HepG2 (cell line): ENCODE measurements at regions not wholly inside any gene's neighbourhood (a gene's known extent, or its start where the extent isn't known, plus 50 kb on each side); places are given as distances from the start of the nearest gene placed in this dataset.

Experiments used
- ATAC-seq: fragments of 200-7000 bp; cut with Tn5 transposase; 3 replicates; pipeline ENCODE4 v1.9.1; 2020; ENCODE audit warnings: mild to moderate bottlenecking, moderate library complexity
- BruUV-seq: library from RNA; stranded (reverse); fragments of 400-500 nt; replicated peaks from 2 replicates; lab custom pipeline; 2021; lab: Mats Ljungman, UMichigan
- CTCF ChIA-PET: fragments of 300-600 bp; formaldehyde crosslinking; extraction: SDS; loops from one replicate; lab custom pipeline; 2021; ENCODE audit warnings: low total read pairs, inconsistent platforms, low intra/inter-chr PET ratio; lab: Yijun Ruan, JAX
- POLR2A ChIA-PET: fragments of 350-600 bp; sonication (Branson Sonifier 250); formaldehyde crosslinking; loops from one replicate; lab custom pipeline; 2020; ENCODE audit warnings: antibody characterized with exemption, inconsistent platforms; lab: Yijun Ruan, JAX
- DNase-seq: peaks from one replicate; pipeline ENCODE4 v3.0.0-alpha.2; 2015; ENCODE audit warnings: low spot score
- FAIRE-seq: peaks from 3 replicates; lab custom pipeline; 2011; peaks lifted over from hg19 to GRCh38; lab: Jason Lieb, UNC
- H2AFZ ChIP-seq: one replicate; pipeline ENCODE4 v1.6.1; 2011; ENCODE audit warnings: low read length, inconsistent platforms
- H3K27ac ChIP-seq: fragments of 300-600 bp; 3 replicates; pipeline ENCODE4 v1.8.0; 2011; ENCODE audit warnings: mixed run types, mild to moderate bottlenecking, mixed read lengths, low read length, inconsistent platforms; ENCODE audit not compliant: insufficient read depth; ENCODE audit errors: extremely low read length
- H3K27me3 ChIP-seq, 2 experiments: fragments of 200-600 bp in 1 of 2; 2 replicates in 1 of 2; 3 replicates in 1 of 2; pipeline versions ENCODE4 v1.6.0 to v1.8.0; 2011; ENCODE audit warnings: low read length in 2 of 2, mild to moderate bottlenecking in 2 of 2, moderate library complexity in 2 of 2, inconsistent platforms in 1 of 2; ENCODE audit not compliant: insufficient read depth in 2 of 2, control insufficient read depth in 1 of 2
- H3K36me3 ChIP-seq, 2 experiments: fragments of 200-600 bp in 1 of 2; replicated peaks in 1 of 2; 2 replicates in 1 of 2; 3 replicates in 1 of 2; pipeline versions ENCODE4 v1.5.1 to v1.8.0; 2011; ENCODE audit warnings: low read length in 2 of 2, inconsistent platforms in 1 of 2; ENCODE audit not compliant: insufficient read depth in 2 of 2, control insufficient read depth in 1 of 2
- H3K4me1 ChIP-seq: 2 replicates; pipeline ENCODE4 v1.5.1; 2012; ENCODE audit warnings: low read length, inconsistent platforms; ENCODE audit not compliant: insufficient read depth
- H3K4me2 ChIP-seq: 2 replicates; pipeline ENCODE4 v1.6.0; 2011; ENCODE audit warnings: low read depth, low read length, inconsistent platforms
- H3K4me3 ChIP-seq, 3 experiments: fragments of 200-600 bp in 1 of 3; sonication (generic), shearing (Covaris generic) in 1 of 3; replicated peaks in 1 of 3; 2 replicates each; pipeline ENCODE4 v1.5.1; 2011 to 2016; ENCODE audit warnings: low read length in 3 of 3, inconsistent platforms in 2 of 3, low read depth in 2 of 3, mild to moderate bottlenecking in 2 of 3, control low read depth in 1 of 3, mixed read lengths in 1 of 3; ENCODE audit not compliant: insufficient read depth in 1 of 3
- H3K79me2 ChIP-seq: one replicate; pipeline ENCODE4 v1.6.1; 2011; ENCODE audit warnings: low read length, inconsistent platforms; ENCODE audit not compliant: insufficient read depth
- H3K9ac ChIP-seq: 2 replicates; pipeline ENCODE4 v1.6.0; 2011; ENCODE audit warnings: mild to moderate bottlenecking, low read depth, low read length, inconsistent platforms; ENCODE audit not compliant: insufficient read depth
- H3K9me3 ChIP-seq: 2 replicates; pipeline ENCODE4 v1.5.1; 2012; ENCODE audit warnings: mild to moderate bottlenecking, low read length
- H4K20me1 ChIP-seq: 2 replicates; pipeline ENCODE4 v1.6.0; 2011; ENCODE audit warnings: inconsistent platforms, mild to moderate bottlenecking, low read length, moderate library complexity; ENCODE audit not compliant: insufficient read depth
- AKAP8 ChIP-seq: sonication (generic); formaldehyde crosslinking; IDR thresholded peaks from 2 replicates; pipeline ENCODE4 v1.5.1; 2020; ENCODE audit warnings: mild to moderate bottlenecking, missing genetic modification reagents
- BCL6 ChIP-seq: IDR thresholded peaks from 2 replicates; pipeline ENCODE4 v1.6.1; 2016; ENCODE audit warnings: missing genetic modification reagents, missing compliant biosample characterization
- JDP2 ChIP-seq: sonication (generic); formaldehyde crosslinking; IDR thresholded peaks from 2 replicates; pipeline ENCODE4 v1.8.1; 2022; ENCODE audit warnings: missing genetic modification reagents, borderline replicate concordance
- MLLT10 ChIP-seq: sonication (generic); formaldehyde crosslinking; IDR thresholded peaks from 2 replicates; pipeline ENCODE4 v1.4.0; 2020; ENCODE audit warnings: missing genetic modification reagents
- MTF1 ChIP-seq: sonication (generic); formaldehyde crosslinking; IDR thresholded peaks from 2 replicates; pipeline ENCODE4 v1.5.0; 2020; ENCODE audit warnings: missing genetic modification reagents
- MXD3 ChIP-seq: IDR thresholded peaks from 2 replicates; pipeline ENCODE4 v1.6.1; 2016; ENCODE audit warnings: mild to moderate bottlenecking, missing biosample characterization, missing genetic modification reagents
- NCOA1 ChIP-seq: sonication (generic); formaldehyde crosslinking; IDR thresholded peaks from 2 replicates; pipeline ENCODE4 v1.9.0; 2021; ENCODE audit warnings: missing genetic modification reagents
- PBX3 ChIP-seq: sonication (generic); formaldehyde crosslinking; IDR thresholded peaks from 2 replicates; pipeline ENCODE4 v1.8.1; 2023; ENCODE audit warnings: missing genetic modification reagents, inconsistent platforms, borderline replicate concordance
- REL ChIP-seq: sonication (generic); formaldehyde crosslinking; conservative IDR thresholded peaks from 2 replicates; pipeline ENCODE4 v1.8.0; 2022; ENCODE audit warnings: mild to moderate bottlenecking, missing genetic modification reagents, moderate library complexity
- ZBTB1 ChIP-seq: sonication (generic); formaldehyde crosslinking; IDR thresholded peaks from 2 replicates; pipeline ENCODE4 v1.4.0; 2020; ENCODE audit warnings: missing genetic modification reagents, borderline replicate concordance
- ZNF513 ChIP-seq: sonication (generic); formaldehyde crosslinking; conservative IDR thresholded peaks from 2 replicates; pipeline ENCODE4 v1.5.0; 2020; ENCODE audit warnings: missing genetic modification reagents
- ZNF589 ChIP-seq: sonication (generic); formaldehyde crosslinking; conservative IDR thresholded peaks from 2 replicates; pipeline ENCODE4 v1.8.0; 2022; ENCODE audit warnings: mild to moderate bottlenecking, moderate library complexity, missing genetic modification reagents
- WGBS: methylation state at CpG from one replicate; pipeline ENCODE4 v1.1.6; 2017; ENCODE audit warnings: low lambda C conversion rate; 5-methylcytosine and 5-hydroxymethylcytosine counted together
- in situ Hi-C: cut with HindIII; loops from 2 replicates; pipeline ENCODE4 v1.10.0; 2017; ENCODE audit warnings: low pct_unique_long_range_greater_than_20kb; ENCODE audit not compliant: extremely low pct_ligation_motif_present
- intact Hi-C: fragments of 100-400 bp; cut with micrococcal nuclease; formaldehyde crosslinking; loops from one replicate; pipeline ENCODE4 v1.10.0; 2022; ENCODE audit not compliant: unreplicated experiment

GRCh38 chr17:71329310-71330098 lies 791.3 kb upstream of the SOX9 start:
- Histone ChIP-seq H3K27me3 (no peaks in the 10 kb centered on the region), H3K27ac (no peak overlapping the region), H3K4me1 (no peaks in the 10 kb centered on the region)
- CTCF ChIA-PET, result no interaction called here
- in situ Hi-C loops, result no loop called here
- DNase-seq, result no peak
- TF ChIP-seq MTF1 (CRISPR knock-in tag), result no peak
- no peak for TF ChIP-seq PBX3 (CRISPR knock-in tag)
- no peak for TF ChIP-seq ZNF513 (CRISPR knock-in tag)
- no peak for TF ChIP-seq ZBTB1 (CRISPR knock-in tag)
- TF ChIP-seq ZNF589 (CRISPR knock-in tag), result no peak
- no peak for TF ChIP-seq JDP2 (CRISPR knock-in tag)
- no peak for TF ChIP-seq MXD3 (CRISPR knock-in tag)
- no peak for TF ChIP-seq BCL6 (CRISPR knock-in tag)
- TF ChIP-seq AKAP8 (CRISPR knock-in tag), result no peak
- no peak for TF ChIP-seq NCOA1 (CRISPR knock-in tag)
- no peak for TF ChIP-seq REL (CRISPR knock-in tag)
- no peak for TF ChIP-seq MLLT10
- TF ChIP-seq, all 625 proteins: peak for 0
- ATAC-seq (no peak), FAIRE-seq (no peak)
- WGBS, result 2% methylated on average over 5 of the region's 5 CpGs
- POLR2A ChIA-PET, result no interaction called here
- Histone ChIP-seq H3K9me3 (peaks cover 19% of the 10 kb centered on the region), H3K36me3 (no peaks in the 10 kb centered on the region), H4K20me1 (no peaks in the 10 kb centered on the region), H3K79me2 (no peaks in the 10 kb centered on the region), H3K4me2 (no peak overlapping the region), H3K4me3 (no peak overlapping the region), H2AFZ (no peak overlapping the region), H3K9ac (no peak overlapping the region)
- no TSS peak for BruUV-seq
- intact Hi-C loops, result no loop called here
